HT-29 (cell line): ENCODE measurements at regions not wholly inside any gene's neighbourhood (a gene's known extent, or its start where the extent isn't known, plus 50 kb on each side); places are given as distances from the start of the nearest gene placed in this dataset.
"Not testable (repeated sequence)": the region's sequence is repeated elsewhere in the genome, so short reads cannot be mapped to it uniquely, and the experiment has no call there.

ENCODE experiments used
- DNase-seq: peaks from one replicate; pipeline ENCODE4 v3.0.0-alpha.2; 2015; ENCODE audit warnings: low spot score

DNA sequence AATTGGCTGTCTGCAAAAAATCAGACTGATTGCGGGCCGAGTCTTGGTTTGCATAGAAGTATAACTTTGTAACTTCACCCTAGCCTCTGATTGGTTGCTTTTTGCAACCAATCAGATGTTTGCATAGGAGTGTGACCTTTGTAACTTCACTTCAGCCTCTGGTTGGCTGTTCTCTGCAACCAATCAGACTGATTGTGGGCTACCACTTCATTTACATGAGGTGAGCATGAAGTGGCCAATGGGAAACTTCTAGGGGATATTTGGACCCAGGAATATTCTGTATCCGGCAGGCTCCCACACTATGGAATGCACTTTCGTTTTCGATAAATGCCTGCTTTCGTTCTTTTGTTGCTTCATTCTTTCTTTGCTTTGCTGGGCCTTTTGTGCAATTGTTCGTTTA is 667.7 kb downstream of the FAM133A start:
- not testable (repeated sequence) for DNase-seq

DNA sequence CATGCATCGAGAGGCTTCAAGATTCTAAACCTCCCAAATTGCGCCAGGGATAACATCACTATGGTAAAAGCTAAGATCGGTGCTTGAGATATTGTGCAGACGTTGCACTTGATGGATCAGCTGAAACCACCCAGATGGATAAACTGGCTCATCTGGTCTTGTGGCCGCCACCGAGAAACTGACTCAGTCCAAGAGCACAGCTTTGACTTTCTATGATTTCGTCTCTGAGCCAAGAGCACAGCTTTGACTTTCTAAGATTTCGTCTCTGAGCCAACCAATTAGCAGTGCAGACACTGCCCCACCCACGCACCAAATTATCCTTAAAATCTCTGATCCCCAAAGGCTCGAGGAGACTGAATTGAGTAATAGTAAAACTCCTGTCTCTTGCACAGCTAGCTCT is 687.2 kb downstream of the FAM133A start:
- DNase-seq, result no peak

DNA sequence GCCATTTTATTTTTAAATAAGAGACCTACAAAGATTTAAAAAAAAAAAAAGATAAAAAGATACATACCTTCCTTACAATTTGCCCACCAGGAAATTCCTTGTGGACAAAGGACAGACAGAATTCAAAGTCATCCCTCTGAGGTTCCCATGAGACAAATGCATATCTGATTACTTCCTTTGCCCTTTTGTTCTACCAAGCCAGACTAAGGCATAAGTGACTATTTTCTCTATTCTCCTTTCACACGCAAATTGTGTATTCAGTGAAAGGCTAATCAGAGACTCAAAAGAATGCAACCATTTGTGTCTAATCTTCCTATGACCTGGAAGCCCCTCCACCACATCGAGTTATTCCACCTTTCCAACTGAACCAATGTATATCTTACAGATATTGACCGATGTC is 691.7 kb downstream of the FAM133A start:
- DNase-seq, result no peak

DNA sequence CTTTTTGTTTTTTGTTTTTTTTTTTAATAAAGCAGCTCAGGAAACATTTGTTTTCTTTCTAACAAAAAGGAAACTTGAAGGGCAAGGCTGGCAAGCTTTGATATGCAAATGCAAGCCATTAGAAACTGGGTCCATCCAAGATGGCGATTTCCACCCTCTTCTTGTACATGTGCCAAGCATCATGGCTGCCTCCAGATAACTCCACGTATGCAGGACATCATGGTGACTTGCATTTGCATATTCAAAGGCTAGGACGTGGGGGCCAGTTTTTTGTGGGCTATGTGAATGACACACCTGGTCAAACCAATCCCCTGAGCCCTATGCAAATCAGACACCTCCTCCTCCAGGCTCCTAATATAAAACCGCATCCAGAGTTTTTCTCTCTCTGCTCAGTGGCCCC is 692.6 kb downstream of the FAM133A start:
- no peak for DNase-seq

DNA sequence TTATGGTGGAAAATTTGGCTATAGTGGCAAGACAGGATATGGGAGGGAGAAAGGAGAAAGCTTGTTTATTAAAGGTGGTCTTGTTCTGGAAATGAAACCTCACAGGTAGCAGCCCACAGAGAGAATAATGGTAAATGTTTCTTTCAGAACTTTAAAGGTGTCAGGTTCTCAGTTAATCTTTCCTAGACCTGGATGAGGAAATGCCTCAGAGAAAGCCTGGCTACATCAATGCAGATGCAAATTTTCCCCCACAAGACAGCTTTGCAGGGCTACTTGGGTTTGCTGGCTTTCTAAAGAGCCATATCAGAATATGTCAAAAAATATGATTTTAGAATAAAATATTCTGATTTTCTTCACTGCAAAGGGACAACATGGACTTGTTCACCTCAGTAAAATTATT is 715.0 kb downstream of the FAM133A start:
- DNase-seq, result no peak

DNA sequence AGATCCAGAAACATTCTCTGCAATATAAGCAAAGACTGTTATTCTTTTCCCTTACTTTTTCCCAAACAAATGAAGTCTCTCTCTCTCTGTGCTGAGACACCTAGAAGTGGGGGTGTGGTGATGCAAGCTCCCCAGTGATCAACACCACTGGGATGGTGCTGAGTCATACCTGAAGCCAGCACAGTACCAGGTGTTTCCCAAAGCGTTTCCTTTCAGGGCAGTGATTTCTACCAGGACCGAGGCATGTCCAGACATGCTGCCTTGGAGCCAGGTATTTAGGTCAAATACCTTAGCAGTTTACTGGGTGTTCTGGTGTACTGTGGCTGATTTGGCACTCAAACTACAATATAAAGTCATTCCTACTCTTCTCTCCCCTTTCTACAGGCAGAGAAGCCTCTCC is 726.5 kb downstream of the FAM133A start:
- peak; percentile 31 for DNase-seq

DNA sequence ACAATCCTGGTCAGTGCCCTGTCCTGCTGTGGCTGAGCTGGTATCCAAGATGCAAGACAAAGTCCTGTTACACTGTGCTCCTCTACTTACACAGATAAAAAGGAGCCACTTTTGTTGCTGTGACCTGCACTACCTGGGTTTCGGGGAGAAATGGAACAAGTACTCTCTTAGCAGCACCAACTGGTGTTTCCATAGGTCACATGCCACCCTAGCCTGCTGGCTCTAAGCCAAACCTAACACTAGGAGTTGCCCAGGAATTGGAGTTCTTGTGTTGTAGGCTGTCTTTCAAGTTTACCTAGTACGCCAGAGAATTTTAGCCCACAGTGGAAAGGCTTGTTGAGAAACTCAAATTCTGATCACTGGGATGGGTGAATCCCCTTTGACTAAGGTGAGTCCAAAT is 727.4 kb downstream of the FAM133A start:
- DNase-seq, result no peak

DNA sequence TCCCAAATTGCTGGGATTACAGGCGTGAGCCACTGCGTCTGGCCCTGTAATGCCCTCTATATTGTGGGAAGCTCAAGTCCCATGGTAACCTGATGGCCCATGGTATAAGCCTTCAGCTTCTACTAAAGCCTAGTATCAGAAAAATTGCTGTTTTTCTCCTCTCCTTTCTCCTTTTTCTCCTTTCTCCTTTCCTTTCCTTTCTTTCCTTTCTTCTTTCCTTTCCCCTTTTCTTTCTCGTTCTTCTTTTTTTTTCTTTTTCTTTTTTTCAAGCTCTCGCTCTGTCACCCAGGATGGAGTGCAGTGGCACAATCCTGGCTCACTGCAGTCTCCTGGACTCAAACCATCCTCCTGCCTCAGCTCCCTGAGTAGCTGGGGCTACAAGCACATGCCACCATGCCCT is 740.7 kb downstream of the FAM133A start:
- no peak for DNase-seq

DNA sequence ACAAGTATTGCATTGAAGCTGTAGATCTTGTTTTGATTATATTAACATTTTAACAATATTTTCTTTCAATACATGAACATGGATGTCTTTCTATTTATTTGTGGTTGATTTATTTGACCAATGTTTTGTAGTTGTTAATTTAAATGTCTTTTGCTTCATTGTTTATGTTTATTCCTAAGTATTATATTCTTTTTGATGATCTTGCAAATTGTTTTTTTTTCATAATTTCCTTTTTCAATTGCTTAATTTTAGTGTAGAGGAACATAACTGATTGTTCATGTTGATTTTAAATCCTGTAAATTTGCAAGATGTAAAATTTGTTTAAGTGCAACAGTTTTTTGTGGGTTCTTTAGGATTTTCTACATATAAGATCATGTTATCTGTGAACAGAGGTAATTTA is 744.1 kb downstream of the FAM133A start:
- DNase-seq, result no peak

DNA sequence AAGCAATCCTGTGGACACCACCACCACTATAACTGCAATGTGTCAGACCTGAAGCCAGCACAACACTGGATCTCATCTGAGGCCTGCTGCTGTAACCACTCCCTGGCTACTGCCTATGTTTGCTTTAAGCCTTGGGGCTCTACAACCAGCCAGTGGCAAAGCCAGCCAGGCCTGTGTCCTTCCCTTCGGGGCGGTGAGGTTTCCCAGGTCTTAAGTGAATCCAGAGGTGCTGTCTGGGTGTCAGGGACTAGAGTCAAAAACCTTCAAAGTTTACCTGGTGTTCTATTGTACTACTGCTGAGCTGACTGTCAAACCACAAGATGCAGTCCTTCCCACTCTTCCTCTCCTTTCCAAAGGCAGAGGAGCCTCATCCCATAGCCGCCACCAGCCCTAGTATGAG is 750.5 kb downstream of the FAM133A start:
- no peak for DNase-seq

DNA sequence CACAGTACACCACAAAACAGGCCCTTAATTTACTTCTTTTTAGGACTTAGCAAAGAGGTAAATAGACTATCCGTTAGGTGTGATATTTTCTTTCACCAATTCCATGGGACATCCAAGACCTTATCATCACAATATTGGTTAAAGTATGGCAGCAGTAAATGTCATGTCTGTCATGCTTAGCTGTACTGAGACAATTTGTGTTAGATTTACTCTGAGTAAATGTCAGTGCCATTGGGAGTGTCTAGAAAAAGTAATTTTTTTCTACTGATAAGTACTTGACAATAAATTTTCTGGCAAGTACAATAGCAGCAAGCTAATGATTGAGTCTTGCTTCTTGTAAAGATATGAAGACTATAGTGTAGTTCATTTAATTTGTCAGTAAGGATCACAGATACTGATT is 756.1 kb downstream of the FAM133A start:
- DNase-seq, result no peak

DNA sequence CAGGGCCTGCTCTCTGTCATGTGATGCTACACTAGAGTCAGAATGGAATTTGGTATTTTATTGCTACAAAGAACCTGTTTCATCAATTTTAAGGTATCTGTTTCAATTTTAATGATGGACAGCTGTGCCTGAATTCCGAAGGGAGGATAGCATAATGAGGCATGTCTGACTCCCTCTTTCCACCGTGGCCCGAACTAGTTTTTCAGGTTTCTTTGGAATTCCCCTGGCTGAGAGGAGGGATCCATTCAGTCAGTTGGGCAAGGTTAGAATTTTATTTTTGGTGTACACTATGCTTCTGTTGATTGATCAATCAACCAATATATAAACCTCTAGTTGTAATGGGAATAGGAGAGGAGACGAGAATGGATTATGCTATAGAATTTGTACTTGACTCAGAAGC is 761.8 kb downstream of the FAM133A start:
- no peak for DNase-seq

DNA sequence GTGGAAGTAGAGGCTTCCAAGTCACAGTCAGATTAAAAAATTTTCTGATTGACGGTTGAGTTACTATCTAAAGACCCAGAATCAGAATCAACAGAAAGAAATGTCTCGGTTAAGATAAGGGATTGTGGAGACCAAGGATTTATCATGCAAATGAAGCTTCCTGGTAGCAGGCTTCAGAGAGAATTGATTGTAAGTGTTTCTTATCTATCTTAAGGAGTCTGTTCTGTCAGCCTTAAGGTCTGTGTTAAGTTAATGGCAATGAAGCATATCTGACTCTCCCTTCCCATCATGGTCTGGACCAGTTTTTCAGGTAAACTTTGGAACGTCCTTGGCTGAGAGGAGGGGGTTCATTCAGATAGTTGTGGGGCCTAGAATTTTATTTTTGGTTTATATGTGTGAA is 780.2 kb downstream of the FAM133A start:
- DNase-seq, result no peak

DNA sequence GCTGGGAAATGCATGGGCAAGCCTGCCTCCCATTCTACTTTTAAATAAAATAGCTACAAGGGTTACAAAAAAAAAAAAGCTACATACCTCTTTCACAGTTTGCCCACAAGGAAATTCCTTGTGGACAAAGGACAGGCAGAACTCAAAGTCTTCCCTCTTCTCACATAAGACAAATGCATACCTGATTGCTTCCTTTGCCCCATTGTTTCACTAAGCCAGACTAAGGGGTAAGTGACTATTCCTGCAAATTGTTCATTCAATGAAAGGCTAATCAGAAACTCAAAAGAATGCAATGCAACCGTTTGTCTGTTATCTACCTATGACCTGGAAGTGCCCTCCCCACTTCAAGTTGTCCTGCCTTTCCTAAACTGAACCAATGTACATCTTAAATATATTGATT is 780.6 kb downstream of the FAM133A start:
- DNase-seq, result no peak

DNA sequence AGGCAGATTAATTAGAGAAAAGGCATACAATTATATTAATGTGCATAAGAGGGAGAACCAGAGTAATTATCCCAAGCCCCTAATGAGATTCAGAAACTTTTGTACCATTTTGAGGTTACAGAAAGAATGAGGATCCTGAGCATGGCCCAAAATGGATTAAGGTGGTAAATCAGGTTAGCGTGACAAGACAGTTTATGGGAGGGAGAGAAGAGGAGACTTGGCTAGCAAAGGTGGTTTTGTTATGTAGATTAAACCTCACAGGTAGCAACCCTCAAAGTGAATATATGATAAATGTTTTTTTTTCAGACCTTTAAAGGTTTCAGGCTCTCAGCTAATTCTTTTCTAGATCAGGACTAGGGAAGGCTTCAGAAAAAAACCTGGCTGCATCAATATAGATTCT is 781.8 kb downstream of the FAM133A start:
- no peak for DNase-seq

DNA sequence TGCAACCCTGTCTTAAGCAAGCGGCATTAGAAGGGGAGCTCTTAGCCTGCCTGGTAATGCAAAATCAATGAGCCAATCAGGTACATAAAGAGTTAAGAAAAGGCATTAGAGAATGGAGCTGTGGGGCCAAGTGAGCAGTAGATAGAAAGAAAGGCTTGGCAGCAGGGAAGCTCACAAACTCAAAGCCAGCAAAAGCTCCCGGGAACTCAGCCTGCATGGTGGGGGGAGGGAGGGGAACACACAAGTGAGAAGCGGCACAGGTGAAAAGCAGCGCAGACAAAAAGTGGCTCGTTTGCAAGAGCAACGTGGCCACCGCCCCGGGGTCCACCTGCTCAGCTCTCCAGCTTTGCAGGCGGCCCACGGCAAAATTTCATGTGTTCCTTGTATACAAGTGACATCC is 818.5 kb downstream of the FAM133A start:
- DNase-seq, result no peak

DNA sequence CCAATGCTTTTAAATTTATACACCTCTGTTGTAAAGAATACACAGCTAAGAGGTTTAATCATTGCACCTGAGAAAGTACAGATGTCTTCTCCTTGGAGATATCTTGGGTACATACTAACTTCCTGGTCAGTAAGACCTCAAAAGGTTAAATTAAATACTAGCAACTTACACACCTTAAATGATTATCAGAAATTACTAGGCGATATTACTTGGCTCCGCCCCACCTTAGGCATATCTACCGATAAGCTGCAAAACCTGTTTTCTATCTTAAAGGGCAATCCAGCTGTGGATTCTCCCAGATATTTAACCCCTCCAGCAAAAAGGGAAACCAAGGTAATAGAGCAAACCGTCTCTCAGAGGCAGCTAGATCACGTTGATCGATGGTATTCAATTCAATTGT is 819.4 kb downstream of the FAM133A start:
- no peak for DNase-seq

DNA sequence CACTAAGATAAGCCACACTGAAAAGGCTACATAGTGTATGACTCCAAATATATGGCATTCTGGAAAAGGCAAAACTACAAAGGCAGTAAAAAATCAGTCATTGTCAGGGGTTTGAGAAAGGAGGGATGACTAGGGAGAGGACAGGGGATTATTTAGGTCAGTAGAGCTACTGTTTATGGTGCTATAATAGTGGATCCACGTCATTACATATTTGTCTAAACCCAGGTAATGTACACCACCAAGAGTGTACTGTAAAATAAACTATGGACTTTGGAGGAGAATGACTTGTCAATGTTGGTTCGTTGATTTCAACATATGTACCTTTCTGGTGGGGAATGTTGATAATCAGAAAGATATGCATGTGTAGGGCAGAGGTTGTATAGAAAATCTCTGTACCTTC is 837.6 kb downstream of the FAM133A start:
- no peak for DNase-seq

DNA sequence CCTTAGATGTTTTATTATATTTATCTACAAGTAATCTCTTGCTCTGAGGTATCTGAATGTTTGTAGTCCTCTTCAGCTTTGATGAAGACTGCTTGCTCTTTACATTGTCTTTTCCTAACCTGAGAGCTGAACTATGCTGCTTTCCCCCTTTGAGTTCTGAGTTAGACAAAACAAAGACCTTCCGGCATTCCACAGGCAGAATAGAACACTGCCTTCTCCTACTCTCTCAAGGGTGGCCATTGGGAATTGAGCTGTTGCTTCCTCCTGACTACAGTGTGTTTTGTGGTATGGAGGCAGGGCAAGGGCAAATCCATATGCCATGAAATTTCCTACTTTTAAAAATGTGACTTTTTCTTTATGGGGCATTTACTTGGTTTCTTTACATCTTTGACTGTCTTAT is 841.0 kb downstream of the FAM133A start:
- no peak for DNase-seq

DNA sequence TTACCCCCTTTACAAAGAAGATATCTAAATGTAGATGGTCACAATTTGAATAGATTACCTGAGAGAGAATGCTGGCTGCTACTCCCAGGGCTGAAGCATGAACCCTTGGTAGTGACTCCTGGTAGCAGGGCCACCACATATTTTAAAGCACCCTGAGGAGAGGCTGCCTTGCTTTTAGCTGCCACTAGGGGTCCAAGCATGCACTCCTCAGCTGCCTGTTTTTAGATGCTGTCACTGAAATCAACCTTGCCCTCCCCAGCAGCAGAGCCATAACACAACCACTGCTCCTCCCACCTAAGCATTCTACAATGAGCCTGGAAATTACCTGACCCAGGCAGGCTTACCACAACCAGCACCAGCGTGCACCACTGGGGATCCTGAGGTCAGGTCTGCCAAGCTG is 850.9 kb downstream of the FAM133A start:
- DNase-seq, result peak; percentile 37

DNA sequence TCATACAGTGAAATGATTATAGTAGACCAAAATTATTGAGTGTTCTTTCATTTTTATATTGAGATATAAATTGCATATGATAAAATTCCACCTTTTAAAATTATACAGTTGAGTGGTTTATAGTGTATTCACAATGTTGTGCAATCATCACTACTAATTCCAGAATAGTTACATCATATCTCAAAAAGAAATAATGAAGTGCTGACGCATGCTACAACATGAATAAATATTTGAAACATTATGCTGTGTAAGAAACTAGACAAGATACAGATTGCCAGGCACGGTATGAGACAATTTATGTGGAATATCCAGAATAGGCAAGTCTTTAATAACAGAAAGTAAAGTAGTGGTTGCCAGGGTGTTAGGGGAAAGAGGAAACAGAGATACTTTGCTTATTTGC is 871.7 kb downstream of the FAM133A start:
- no peak for DNase-seq

DNA sequence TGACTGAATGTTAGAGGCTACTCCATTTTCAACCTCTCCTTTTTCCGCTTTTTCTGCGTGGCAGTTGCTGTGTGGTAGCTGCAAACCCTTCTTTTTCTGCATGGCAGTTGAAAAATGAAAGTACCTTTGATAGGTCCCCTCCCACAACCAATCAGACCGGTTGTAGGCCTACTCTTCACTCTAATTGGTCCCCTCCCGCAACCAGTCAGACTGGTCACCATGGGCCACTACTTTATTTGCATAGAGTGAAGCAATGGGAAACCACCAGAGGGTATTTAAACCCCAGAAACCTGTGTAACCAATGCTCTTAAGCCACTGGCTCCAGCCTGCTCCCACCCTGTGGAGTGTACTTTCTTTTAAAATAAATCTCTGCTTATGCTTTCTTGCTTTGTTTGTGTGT is 877.8 kb downstream of the FAM133A start:
- DNase-seq, result peak; percentile 4

DNA sequence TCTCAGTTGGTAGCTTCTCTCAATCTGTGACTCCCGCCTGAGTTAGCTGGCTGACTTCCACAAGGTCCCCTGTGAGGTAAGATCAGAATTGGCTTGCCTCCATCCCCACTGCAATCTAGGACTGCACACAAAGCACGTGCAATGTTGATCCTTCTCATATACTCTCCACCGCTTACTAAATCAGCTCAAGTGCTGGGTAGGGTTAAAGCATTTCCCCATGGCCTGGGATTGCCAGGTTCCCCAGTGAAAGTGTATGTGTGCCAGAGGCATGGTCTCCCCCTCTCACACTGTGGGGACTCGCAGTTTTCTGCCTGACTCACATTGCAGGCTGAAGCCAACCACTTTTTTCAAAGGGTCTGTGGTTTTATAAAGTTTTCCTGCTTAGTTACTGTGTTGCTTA is 886.9 kb downstream of the FAM133A start:
- no peak for DNase-seq

DNA sequence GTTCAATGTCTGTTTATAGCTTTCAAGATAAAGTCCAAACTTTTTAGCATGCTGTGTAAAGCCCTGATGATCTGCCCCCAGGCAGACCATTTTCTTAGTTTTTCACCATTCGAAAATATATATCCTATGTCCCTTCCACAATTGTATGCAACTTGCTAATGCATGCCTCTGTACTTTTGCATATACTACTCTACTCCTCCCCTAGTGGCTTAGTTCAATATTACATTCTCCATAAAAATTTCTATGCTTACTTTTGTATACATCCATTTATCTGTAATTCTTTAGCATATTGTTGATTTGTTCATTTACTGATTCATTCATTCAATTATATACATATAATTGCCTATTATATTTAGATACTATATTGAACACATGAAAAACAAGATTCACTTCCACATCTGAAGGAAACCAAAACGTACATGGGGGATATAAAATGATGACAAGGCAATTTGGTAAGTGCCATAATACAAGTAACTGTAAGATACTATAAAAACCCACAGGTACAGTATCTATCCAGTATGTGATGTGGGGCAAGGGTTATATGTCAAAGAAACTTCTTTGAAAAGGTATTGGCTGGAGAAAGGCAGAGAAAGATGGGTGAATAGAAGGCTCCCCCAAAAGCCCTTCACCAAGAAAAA is 902.5 kb downstream of the FAM133A start:
- peak; percentile 26 for DNase-seq
